ENCODE measurements at regions not wholly inside any gene's neighbourhood (a gene's known extent, or its start where the extent isn't known, plus 50 kb on each side); places are given as distances from the start of the nearest gene placed in this dataset.

DNA sequence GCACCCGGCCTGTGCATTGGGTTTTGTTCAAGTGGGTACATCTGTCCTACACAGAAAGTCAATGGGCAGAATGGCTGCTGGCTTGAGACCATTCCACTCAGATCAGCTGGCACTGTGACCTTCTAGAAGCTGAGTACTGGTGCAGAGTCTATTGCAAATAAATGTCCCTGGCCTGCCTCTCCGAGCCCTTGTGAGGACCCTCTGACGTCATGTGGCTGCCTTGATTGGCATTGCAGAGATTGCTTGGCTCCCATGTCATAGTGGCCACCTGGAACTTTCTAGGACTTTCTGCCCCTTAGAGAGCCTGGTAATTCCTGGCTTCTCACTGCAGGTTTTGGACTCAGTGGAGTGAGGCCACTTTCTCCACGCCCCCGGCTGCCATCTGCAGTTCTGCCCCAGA, 211.3 kb downstream of the ENGASE start:
- no peak for DNase-seq (ENCODE audit: low read depth in 3 of 3)

DNA sequence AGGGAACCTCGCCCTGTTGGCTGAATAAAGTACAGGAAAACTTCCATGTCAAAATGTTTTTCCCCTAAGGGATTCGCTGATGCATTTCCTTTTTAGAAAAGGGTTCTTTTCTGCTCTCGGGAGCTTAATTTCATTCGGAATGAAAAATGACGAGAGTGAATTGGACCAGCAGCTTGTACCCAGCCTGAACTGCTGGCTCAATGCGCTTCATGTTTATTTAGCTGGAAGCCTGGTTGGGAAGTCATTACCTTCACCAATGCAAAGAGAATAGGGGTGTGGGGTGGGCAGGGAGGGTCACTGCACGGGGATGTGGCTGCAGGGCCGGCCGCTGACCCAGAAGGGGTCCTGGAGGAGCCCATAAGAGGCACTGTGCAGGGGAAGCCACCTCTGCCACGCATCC, 207.7 kb downstream of the ENGASE start:
- no peak for DNase-seq (ENCODE audit: low read depth in 3 of 3)

DNA sequence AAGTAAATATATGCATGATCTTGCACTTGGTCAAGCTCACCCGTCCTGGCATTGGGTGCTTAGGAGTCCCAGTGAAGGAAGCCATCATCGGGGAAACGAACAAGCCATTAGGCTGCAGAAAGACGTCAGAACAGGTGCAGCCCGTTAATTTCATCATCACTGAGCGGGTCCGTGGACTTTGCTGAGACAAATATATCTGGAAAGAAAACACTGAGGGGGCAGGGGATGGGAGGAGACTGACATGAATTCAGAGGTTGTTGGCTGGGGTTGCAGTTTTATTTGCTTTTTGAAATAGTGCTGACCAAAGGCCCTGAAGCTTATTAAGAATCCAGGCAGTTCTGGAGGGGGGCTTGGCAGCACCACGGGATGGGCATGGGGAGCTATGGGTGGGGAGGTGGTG, 207.2 kb downstream of the ENGASE start:
- DNase-seq (ENCODE audit: low read depth in 3 of 3): no peak

GRCh38 chr17:79280866-79281572, 206.4 kb downstream of the ENGASE start:
- DNase-seq (ENCODE audit: low read depth in 3 of 3): no peak

GRCh38 chr17:79280010-79280409, 205.4 kb downstream of the ENGASE start:
- no peak for DNase-seq (ENCODE audit: low read depth in 3 of 3)

DNA sequence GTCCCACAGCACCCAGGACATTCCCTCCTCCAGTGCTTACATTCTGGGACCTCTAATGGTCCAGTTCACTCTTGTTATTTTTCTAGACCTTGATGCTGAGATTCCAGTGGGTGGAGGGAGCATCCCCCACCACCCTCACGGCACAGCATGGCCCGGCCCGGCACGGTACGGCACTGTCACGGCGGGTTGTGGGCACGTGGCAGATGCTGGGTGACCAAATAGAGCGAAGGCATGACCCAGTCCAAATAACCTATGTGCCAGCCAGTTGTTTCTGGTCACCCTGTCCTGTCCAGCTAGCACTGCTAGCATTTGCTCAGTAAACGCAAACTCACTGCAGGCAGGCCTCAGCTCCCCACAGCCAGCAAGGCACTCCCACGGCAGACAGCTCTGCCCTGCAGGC, 204.7 kb downstream of the ENGASE start:
- no peak for DNase-seq (ENCODE audit: low read depth in 3 of 3)

- DNase-seq (ENCODE audit: low read depth in 3 of 3): no peak
Observed at GRCh38 chr17:79276821-79277220, 202.2 kb downstream of the ENGASE start.

GRCh38 chr17:79273660-79274059, 199.0 kb downstream of the ENGASE start:
- DNase-seq (ENCODE audit: low read depth in 3 of 3): no peak

DNA sequence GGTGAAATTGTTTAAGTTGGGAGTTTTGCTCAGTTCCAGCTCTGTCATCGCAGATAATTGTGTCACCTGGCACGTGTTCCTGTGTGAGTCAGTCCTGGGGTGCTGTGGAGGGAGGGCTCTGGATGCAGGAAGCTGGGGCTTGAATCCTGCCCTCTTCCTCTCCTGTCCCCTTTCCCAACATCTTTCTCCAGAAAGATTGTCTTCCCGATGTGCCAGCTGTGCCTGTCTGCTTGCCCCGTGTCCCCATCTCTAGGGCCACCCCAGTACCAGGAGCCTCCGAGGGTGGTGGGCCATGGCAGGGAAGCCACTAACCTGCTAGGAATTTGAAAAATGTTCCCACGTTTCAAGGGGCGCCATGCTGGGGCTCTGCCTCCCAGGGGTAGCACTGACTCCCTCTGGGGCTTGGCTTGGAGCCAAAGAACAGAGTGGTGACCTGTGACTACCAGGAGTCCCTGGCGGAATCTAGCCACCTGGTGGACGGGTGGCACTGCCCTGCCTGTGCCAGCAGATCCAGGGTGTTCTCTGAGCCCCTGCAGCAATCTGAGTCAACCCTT, 198.1 kb downstream of the ENGASE start:
- DNase-seq (ENCODE audit: low read depth in 3 of 3): no peak

DNA sequence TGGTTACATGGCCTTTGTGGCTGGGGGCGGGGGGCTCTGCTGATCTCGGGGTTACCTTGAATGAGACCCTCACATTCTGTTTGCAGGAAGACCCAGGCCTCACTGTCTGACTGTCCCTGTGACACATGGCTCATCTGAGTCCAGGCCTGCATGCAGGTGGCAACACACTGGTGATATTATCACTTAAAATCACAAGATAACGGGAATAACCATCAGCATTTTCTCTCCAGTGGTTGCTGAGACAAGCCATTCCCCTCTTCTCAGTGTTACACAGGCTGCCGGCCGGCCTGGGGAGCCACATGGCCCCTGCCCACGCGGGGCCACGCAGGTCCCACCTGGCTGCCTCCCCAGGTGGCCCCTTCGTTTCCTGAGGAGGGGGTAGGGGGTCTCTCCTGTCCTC, 197.6 kb downstream of the ENGASE start:
- DNase-seq (ENCODE audit: low read depth in 3 of 3): no peak

DNA sequence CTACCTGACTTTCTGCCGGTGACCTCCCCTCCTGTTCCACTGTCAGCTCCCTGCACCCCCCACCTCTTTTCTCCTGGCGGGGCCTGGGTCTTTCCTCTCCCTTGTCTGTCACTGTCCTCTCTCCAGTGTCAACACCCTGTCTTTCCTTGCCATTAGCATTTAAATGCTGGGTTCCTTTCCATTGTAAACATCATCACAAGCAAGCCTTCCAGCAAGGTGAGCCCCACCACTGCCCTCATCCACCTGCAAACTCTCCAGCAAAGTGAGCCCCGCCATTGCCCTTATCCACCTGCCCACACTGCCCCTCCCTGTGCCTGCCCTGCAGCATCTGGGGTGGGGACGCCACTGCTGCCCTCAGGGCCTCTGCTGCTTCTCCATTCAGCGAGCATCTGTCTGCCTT, 195.0 kb downstream of the ENGASE start:
- DNase-seq (ENCODE audit: low read depth in 3 of 3): no peak

DNA sequence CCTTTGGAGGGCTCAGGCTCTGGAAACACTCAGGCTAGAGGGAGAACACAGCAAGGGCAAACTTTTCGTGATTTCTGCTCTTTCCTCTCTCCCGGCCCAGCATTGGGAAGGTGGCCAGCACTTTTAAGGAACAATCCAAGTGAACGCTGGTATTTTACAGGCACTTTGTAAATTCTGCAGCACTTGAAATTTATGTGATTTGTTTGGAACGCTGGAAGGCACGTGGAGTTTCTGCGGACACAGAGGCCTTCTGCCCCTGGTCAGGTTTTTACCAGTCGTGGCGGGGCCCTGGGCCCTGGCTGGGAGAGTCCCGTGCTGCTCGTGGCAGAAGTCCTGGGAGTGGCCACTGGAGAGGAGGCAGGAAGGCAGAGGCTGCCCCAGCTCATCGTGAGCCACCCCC, 188.6 kb downstream of the ENGASE start:
- no peak for DNase-seq (ENCODE audit: low read depth in 3 of 3)

GRCh38 chr17:79262624-79263023, 188.0 kb downstream of the ENGASE start:
- DNase-seq (ENCODE audit: low read depth in 3 of 3): no peak

- no peak for DNase-seq (ENCODE audit: low read depth in 3 of 3)
Observed at GRCh38 chr17:79261355-79262072, 186.9 kb downstream of the ENGASE start.

DNA sequence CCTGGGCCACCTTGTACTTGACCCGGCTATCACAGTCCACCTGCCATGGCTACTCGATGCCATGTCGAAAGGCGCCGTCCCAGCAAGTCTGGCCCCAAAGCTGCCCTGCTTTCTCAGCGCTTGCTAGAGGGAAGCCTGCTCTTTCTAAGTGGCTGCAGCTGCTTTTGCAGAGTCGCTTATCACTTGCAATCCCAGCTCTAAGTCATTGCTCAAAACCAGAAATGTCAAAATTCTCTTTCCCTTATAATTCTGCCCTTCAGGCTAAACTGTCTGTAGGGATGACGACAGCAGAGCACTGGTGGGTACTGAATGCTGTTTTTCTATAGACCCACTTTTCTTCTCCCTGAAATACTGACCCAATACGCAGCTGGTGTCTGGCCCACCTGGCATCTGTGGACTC, 184.2 kb downstream of the ENGASE start:
- no peak for DNase-seq (ENCODE audit: low read depth in 3 of 3)

GRCh38 chr17:79258041-79258440, 183.4 kb downstream of the ENGASE start:
- DNase-seq (ENCODE audit: low read depth in 3 of 3): no peak

DNA sequence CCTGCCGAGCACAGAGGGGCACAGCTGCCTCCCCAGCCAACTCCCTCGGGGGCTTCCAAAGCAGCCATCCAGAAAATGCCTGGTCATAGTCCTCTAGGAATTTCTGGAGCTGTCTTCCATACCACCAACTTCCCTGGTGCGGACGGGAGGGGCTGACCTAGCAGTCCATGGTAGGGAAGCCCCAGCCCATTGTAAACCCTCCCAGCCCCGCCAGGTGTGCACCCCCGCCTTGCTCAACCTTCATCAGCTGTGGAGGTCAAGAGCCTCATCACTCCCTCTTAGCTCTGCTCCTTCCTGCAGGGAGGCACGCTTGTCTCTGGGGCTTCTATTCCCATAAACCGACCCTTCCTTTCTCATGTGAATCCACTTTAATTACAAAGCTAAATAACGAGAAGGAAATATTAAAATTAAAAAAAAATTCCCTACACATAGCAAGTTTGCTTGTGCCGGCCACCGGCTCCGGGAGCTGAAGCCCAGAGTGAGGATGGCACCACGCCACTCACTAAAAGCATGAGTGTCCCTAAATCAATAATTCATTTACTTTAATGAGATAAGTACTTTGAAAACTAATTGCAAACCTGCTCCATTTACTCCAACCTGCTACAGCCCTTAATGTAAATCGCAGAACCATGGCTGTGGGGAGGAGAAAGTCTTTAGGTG, 181.4 kb downstream of the ENGASE start:
- DNase-seq (ENCODE audit: low read depth in 3 of 3): no peak

DNA sequence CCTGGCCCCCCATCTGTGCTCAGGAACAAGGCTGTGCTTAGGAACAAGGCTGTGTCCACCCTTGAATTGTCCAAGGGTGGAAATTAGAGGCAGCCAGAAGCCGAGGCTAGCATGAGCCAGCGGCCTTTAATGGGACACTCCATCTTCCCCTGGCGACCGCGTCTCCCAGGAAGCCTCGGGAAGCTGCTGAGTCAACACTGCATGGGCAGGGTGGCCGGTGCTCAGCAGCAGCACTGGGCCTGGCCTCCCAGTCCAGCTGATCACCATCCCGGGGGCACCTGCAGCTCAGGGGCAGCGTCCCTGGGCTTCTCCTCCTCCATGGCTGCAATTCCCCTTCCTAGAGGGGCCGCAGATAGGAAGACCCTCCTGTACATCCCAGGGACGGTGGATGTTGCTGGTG, 180.8 kb downstream of the ENGASE start:
- DNase-seq (ENCODE audit: low read depth in 3 of 3): no peak

- no peak for DNase-seq (ENCODE audit: low read depth in 3 of 3)
Observed at GRCh38 chr17:79255046-79255445, 180.4 kb downstream of the ENGASE start.

GRCh38 chr17:79252886-79253285, 178.3 kb downstream of the ENGASE start:
- DNase-seq (ENCODE audit: low read depth in 3 of 3): no peak

- no peak for DNase-seq (ENCODE audit: low read depth in 3 of 3)
Observed at GRCh38 chr17:79251824-79252223, 177.2 kb downstream of the ENGASE start.

DNA sequence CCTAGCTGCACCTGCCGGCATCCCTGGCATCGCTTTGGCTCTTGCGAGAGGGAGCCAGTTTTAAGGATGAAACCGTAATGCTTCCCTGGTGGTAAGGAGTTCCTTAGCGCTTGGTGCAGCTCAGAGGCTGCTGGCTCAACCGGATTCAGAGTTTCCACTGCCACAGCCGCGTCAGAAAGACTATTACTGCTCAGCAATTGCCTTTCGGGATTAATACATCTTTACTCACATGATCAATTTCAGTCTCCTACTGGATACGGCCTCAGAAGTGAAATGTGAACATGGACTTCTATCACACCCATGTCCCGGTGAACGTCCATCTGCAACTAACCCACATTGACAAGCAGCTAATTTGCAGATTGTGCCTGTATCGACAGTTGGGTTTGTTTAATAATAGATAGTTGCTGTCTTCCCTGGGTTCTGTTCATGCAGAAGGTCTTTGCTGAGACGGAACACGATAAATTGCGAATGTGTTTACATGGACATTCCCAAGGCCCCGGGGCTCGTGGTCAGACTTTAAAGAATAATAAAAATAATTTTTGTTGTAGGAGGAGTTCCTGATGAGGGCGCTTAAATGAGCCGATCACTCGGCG, 175.4 kb downstream of the ENGASE start:
- no peak for DNase-seq (ENCODE audit: low read depth in 3 of 3)

Measured in stimulated activated CD4-positive, alpha-beta T cell treated with anti-CD3 and anti-CD28 coated beads, TNF-alpha, amount 100 ng/mL, for 48 hours (primary cell).